ELR (cell line): ENCODE measurements at regions not wholly inside any gene's neighbourhood (a gene's known extent, or its start where the extent isn't known, plus 50 kb on each side); places are given as distances from the start of the nearest gene placed in this dataset.
"Not testable (repeated sequence)": the region's sequence is repeated elsewhere in the genome, so short reads cannot be mapped to it uniquely, and the experiment has no call there.

Experiments used
- DNase-seq: peaks from one replicate; pipeline ENCODE4 v3.0.0-alpha.2; 2015; ENCODE audit warnings: low read depth

- no peak for DNase-seq
Observed at GRCh38 chr11:81979448-81979847, 754.2 kb downstream of the FAM181B start.

GRCh38 chr11:81975261-81975900, 758.3 kb downstream of the FAM181B start:
- no peak for DNase-seq

GRCh38 chr11:81970886-81971285, 762.8 kb downstream of the FAM181B start:
- no peak for DNase-seq

- no peak for DNase-seq
Observed at GRCh38 chr11:81967242-81967641, 766.4 kb downstream of the FAM181B start.

GRCh38 chr11:81966340-81966739, 767.3 kb downstream of the FAM181B start:
- no peak for DNase-seq

GRCh38 chr11:81963018-81963417, 770.6 kb downstream of the FAM181B start:
- DNase-seq = no peak

GRCh38 chr11:81960443-81960842, 773.2 kb downstream of the FAM181B start:
- no peak for DNase-seq

- DNase-seq = no peak
Observed at GRCh38 chr11:81959341-81959740, 774.3 kb downstream of the FAM181B start.

GRCh38 chr11:81954301-81954700, 779.4 kb downstream of the FAM181B start:
- DNase-seq = not testable (repeated sequence)

- no peak for DNase-seq
Observed at GRCh38 chr11:81946831-81947230, 786.8 kb downstream of the FAM181B start.

- no peak for DNase-seq
Observed at GRCh38 chr11:81942646-81943045, 791.0 kb downstream of the FAM181B start.

GRCh38 chr11:81941998-81942397, 791.7 kb downstream of the FAM181B start:
- no peak for DNase-seq

- DNase-seq = no peak
Observed at GRCh38 chr11:81932303-81932702, 801.4 kb downstream of the FAM181B start.

- no peak for DNase-seq
Observed at GRCh38 chr11:81920205-81920604, 813.5 kb downstream of the FAM181B start.

- DNase-seq = no peak
Observed at GRCh38 chr11:81916451-81916850, 817.2 kb downstream of the FAM181B start.

GRCh38 chr11:81915045-81915444, 818.6 kb downstream of the FAM181B start:
- DNase-seq = no peak

GRCh38 chr11:81913793-81914192, 819.9 kb downstream of the FAM181B start:
- DNase-seq = no peak

GRCh38 chr11:81907996-81908395, 825.7 kb downstream of the FAM181B start:
- DNase-seq = no peak

GRCh38 chr11:81899156-81899555, 834.5 kb downstream of the FAM181B start:
- DNase-seq = no peak

GRCh38 chr11:81897639-81898038, 836.0 kb downstream of the FAM181B start:
- DNase-seq = no peak

- no peak for DNase-seq
Observed at GRCh38 chr11:81895258-81895657, 838.4 kb downstream of the FAM181B start.

GRCh38 chr11:81892770-81893635, 840.7 kb downstream of the FAM181B start:
- no peak for DNase-seq

- no peak for DNase-seq
Observed at GRCh38 chr11:81888391-81888790, 845.3 kb downstream of the FAM181B start.

- no peak for DNase-seq
Observed at GRCh38 chr11:81887671-81888070, 846.0 kb downstream of the FAM181B start.
